Tibial nerve (tissue), 4 donors: ENCODE measurements at regions not wholly inside any gene's neighbourhood (a gene's known extent, or its start where the extent isn't known, plus 50 kb on each side); places are given as distances from the start of the nearest gene placed in this dataset.

Experiments used
- DNase-seq, 2 donors: peaks; one replicate each; pipeline ENCODE4 v3.0.0-alpha.2; 2019; ENCODE audit warnings: low spot score in 2 of 2
- H3K27ac ChIP-seq, 4 donors: fragments of 200-600 bp; sonication (generic) in 3 of 4; one replicate each; pipeline ENCODE4 v1.5.1; 2017 to 2019; ENCODE audit warnings: mild to moderate bottlenecking in 1 of 4
- H3K27me3 ChIP-seq, 2 donors: fragments of 200-600 bp; sonication (generic) in 1 of 2; one replicate each; pipeline versions ENCODE4 v1.5.1 to v1.6.0; 2017 to 2019
- H3K36me3 ChIP-seq, 3 donors: fragments of 200-600 bp; sonication (generic); one replicate each; pipeline ENCODE4 v1.5.1; 2018 to 2019
- H3K4me1 ChIP-seq, 4 donors: fragments of 200-600 bp; sonication (generic) in 3 of 4; one replicate each; pipeline ENCODE4 v1.5.1; 2017 to 2019
- H3K4me3 ChIP-seq, 4 donors: fragments of 200-600 bp; sonication (generic) in 3 of 4; one replicate each; pipeline ENCODE4 v1.5.1; 2017 to 2019; ENCODE audit warnings: mild to moderate bottlenecking in 1 of 4, moderate library complexity in 1 of 4
- H3K9me3 ChIP-seq, 4 donors: fragments of 200-600 bp; sonication (generic) in 3 of 4; one replicate each; pipeline ENCODE4 v1.5.1; 2017 to 2019
- CTCF ChIP-seq, 5 experiments: fragments of 200-600 bp in 3 of 5; fragments of 450-650 bp in 2 of 5; sonication (generic) in 3 of 5; IDR thresholded peaks; one replicate each; pipeline ENCODE4 v1.5.1; 2016 to 2019; ENCODE audit warnings: antibody characterized with exemption in 5 of 5, mild to moderate bottlenecking in 3 of 5, moderate library complexity in 2 of 5
- EP300 ChIP-seq, 2 donors: sonication (generic); formaldehyde crosslinking; IDR thresholded peaks; one replicate each; pipeline ENCODE4 v1.6.1; 2017; ENCODE audit warnings: antibody characterized with exemption in 2 of 2, mild to moderate bottlenecking in 1 of 2
- POLR2A ChIP-seq, 2 donors: fragments of 450-650 bp; IDR thresholded peaks; one replicate each; pipeline ENCODE4 v1.6.1; 2017; ENCODE audit warnings: antibody characterized with exemption in 2 of 2, mild to moderate bottlenecking in 2 of 2, moderate library complexity in 2 of 2
- WGBS, 2 donors: methylation state at CpG; one replicate each; pipeline ENCODE4 v1.1.5; 2018; 5-methylcytosine and 5-hydroxymethylcytosine counted together

GRCh38 chr12:77767335-77767734 lies 63.4 kb upstream of the NAV3 start:
- 91 to 100% methylated on average over 4 of the region's 4 CpGs for WGBS, 2 donors
- H3K9me3 ChIP-seq, result peaks cover 0 to 19% (median 0%) of the 10 kb centered on the region in 4 donors
- no peaks in the 10 kb centered on the region for H3K36me3 ChIP-seq
- no peaks in the 10 kb centered on the region for H3K4me1 ChIP-seq
- H3K27ac ChIP-seq, result no peak overlapping the region
- no peak for DNase-seq
- TF ChIP-seq POLR2A (IDR thresholded peaks at IDR 0.05), result no peak
- TF ChIP-seq CTCF (IDR thresholded peaks at IDR 0.05), result no peak
- no peak for TF ChIP-seq EP300 (IDR thresholded peaks at IDR 0.05)
- no peak overlapping the region for H3K4me3 ChIP-seq
- no peaks in the 10 kb centered on the region for H3K27me3 ChIP-seq

GRCh38 chr12:77766224-77766623 lies 64.5 kb upstream of the NAV3 start:
- Histone ChIP-seq H3K27ac (no peak overlapping the region), H3K27me3 (no peaks in the 10 kb centered on the region), H3K4me1 (no peaks in the 10 kb centered on the region), H3K9me3 (peaks cover 0 to 19% (median 0%) of the 10 kb centered on the region in 4 donors), H3K4me3 (no peak overlapping the region), H3K36me3 (no peaks in the 10 kb centered on the region)
- no peak for TF ChIP-seq EP300 (IDR thresholded peaks at IDR 0.05)
- no peak for TF ChIP-seq CTCF (IDR thresholded peaks at IDR 0.05)
- no peak for TF ChIP-seq POLR2A (IDR thresholded peaks at IDR 0.05)
- DNase-seq, result no peak

- TF ChIP-seq CTCF (IDR thresholded peaks at IDR 0.05) (no peak), POLR2A (IDR thresholded peaks at IDR 0.05) (no peak), EP300 (IDR thresholded peaks at IDR 0.05) (no peak)
- H3K27ac ChIP-seq, result no peak overlapping the region
- H3K36me3 ChIP-seq, result no peaks in the 10 kb centered on the region
- H3K4me3 ChIP-seq, result no peak overlapping the region
- 96% methylated on average over 2 of the region's 2 CpGs for WGBS, 2 donors
- no peaks in the 10 kb centered on the region for H3K9me3 ChIP-seq
- no peaks in the 10 kb centered on the region for H3K4me1 ChIP-seq
- no peaks in the 10 kb centered on the region for H3K27me3 ChIP-seq
- no peak for DNase-seq
Observed at GRCh38 chr12:77761286-77761685, 69.4 kb upstream of the NAV3 start.

- no peaks in the 10 kb centered on the region for H3K9me3 ChIP-seq
- H3K4me3 ChIP-seq, result no peak overlapping the region
- no peaks in the 10 kb centered on the region for H3K4me1 ChIP-seq
- no peak for DNase-seq
- TF ChIP-seq POLR2A (IDR thresholded peaks at IDR 0.05) (no peak), CTCF (IDR thresholded peaks at IDR 0.05) (no peak), EP300 (IDR thresholded peaks at IDR 0.05) (no peak)
- no peak overlapping the region for H3K27ac ChIP-seq
- WGBS, 2 donors, result 50 to 60% methylated on average over 7 of the region's 7 CpGs
- H3K27me3 ChIP-seq, result no peaks in the 10 kb centered on the region
- H3K36me3 ChIP-seq, result no peaks in the 10 kb centered on the region
Observed at GRCh38 chr12:77760271-77761025, 70.2 kb upstream of the NAV3 start.

GRCh38 chr12:77754086-77754485 lies 76.6 kb upstream of the NAV3 start:
- no peak for DNase-seq
- H3K9me3 ChIP-seq, result no peaks in the 10 kb centered on the region
- no peak overlapping the region for H3K4me3 ChIP-seq
- no peak overlapping the region for H3K27ac ChIP-seq
- no peak for TF ChIP-seq POLR2A (IDR thresholded peaks at IDR 0.05)
- no peak for TF ChIP-seq CTCF (IDR thresholded peaks at IDR 0.05)
- no peak for TF ChIP-seq EP300 (IDR thresholded peaks at IDR 0.05)
- H3K36me3 ChIP-seq, result no peaks in the 10 kb centered on the region
- H3K27me3 ChIP-seq, result no peaks in the 10 kb centered on the region
- WGBS, 2 donors, result 91 to 92% methylated on average over 4 of the region's 4 CpGs
- H3K4me1 ChIP-seq, result no peaks in the 10 kb centered on the region
